ENCODE measurements at regions not wholly inside any gene's neighbourhood (a gene's known extent, or its start where the extent isn't known, plus 50 kb on each side); places are given as distances from the start of the nearest gene placed in this dataset.

- intact Hi-C loops (cut with micrococcal nuclease): no loop called here
- no peak overlapping the region for H2AFZ ChIP-seq (ENCODE audit: insufficient read depth, low read depth, low read length, poor library complexity, severe bottlenecking)
- no peaks in the 10 kb centered on the region for H4K20me1 ChIP-seq (ENCODE audit: insufficient read depth, low read length)
- Mint-ChIP-seq H3K9me3 (peaks cover 0 to 18% (median 0%) of the 10 kb centered on the region in 7 donors), H3K27me3 (ENCODE audit: low read depth in 3 of 3) (no peaks in the 10 kb centered on the region), H3K4me1 (no peaks in the 10 kb centered on the region), H3K36me3 (no peaks in the 10 kb centered on the region), H3K4me3 (no peak overlapping the region), H3K27ac (no peak overlapping the region)
- H3K9ac ChIP-seq (ENCODE audit: insufficient read depth, low read length, poor library complexity, severe bottlenecking): no peak overlapping the region
- TF ChIP-seq CTCF (IDR thresholded peaks at IDR 0.05): no peak
- DNase-seq: no peak
- peaks cover 0 to 4% of the 10 kb centered on the region in 2 donors for H3K9me3 ChIP-seq (replicated peaks in 1 of 2; ENCODE audit: control insufficient read depth in 1 of 2, insufficient read depth in 1 of 2, low read length in 2 of 2)
- H3K4me3 ChIP-seq (replicated peaks in 1 of 3; ENCODE audit: low read depth in 2 of 3, low read length in 3 of 3): no peak overlapping the region
- no peaks in the 10 kb centered on the region for H3K4me1 ChIP-seq (ENCODE audit: control insufficient read depth in 1 of 2, insufficient read depth in 2 of 2, low read length in 2 of 2)
- H3K36me3 ChIP-seq (replicated peaks in 1 of 2; ENCODE audit: control insufficient read depth in 1 of 2, insufficient read depth in 2 of 2, low read length in 2 of 2): no peaks in the 10 kb centered on the region
- H3K27ac ChIP-seq (ENCODE audit: low read depth in 1 of 2, low read length in 2 of 2): no peak overlapping the region
- H3K79me2 ChIP-seq (ENCODE audit: insufficient read depth, low read length): no peaks in the 10 kb centered on the region
- no peak overlapping the region for H3K4me2 ChIP-seq (replicated peaks; ENCODE audit: extremely low read depth, low read length, poor library complexity, severe bottlenecking)
- H3K27me3 ChIP-seq (ENCODE audit: control insufficient read depth in 2 of 2, insufficient read depth in 2 of 2, low read length in 2 of 2): no peaks in the 10 kb centered on the region
Measured at GRCh38 chr4:31539284-31540069, 819.3 kb downstream of the PCDH7 start.

- H3K4me1 Mint-ChIP-seq: no peaks in the 10 kb centered on the region
- Histone ChIP-seq H3K9me3 (replicated peaks in 1 of 2; ENCODE audit: control insufficient read depth in 1 of 2, insufficient read depth in 1 of 2, low read length in 2 of 2) (no peaks in the 10 kb centered on the region), H2AFZ (ENCODE audit: insufficient read depth, low read depth, low read length, poor library complexity, severe bottlenecking) (no peak overlapping the region), H3K27ac (ENCODE audit: low read depth in 1 of 2, low read length in 2 of 2) (no peak overlapping the region), H3K36me3 (replicated peaks in 1 of 2; ENCODE audit: control insufficient read depth in 1 of 2, insufficient read depth in 2 of 2, low read length in 2 of 2) (no peaks in the 10 kb centered on the region), H4K20me1 (ENCODE audit: insufficient read depth, low read length) (no peaks in the 10 kb centered on the region), H3K27me3 (ENCODE audit: control insufficient read depth in 2 of 2, insufficient read depth in 2 of 2, low read length in 2 of 2) (no peaks in the 10 kb centered on the region), H3K4me3 (replicated peaks in 1 of 3; ENCODE audit: low read depth in 2 of 3, low read length in 3 of 3) (no peak overlapping the region), H3K4me1 (ENCODE audit: control insufficient read depth in 1 of 2, insufficient read depth in 2 of 2, low read length in 2 of 2) (no peaks in the 10 kb centered on the region), H3K4me2 (replicated peaks; ENCODE audit: extremely low read depth, low read length, poor library complexity, severe bottlenecking) (no peak overlapping the region), H3K9ac (ENCODE audit: insufficient read depth, low read length, poor library complexity, severe bottlenecking) (no peak overlapping the region), H3K79me2 (ENCODE audit: insufficient read depth, low read length) (no peaks in the 10 kb centered on the region)
- H3K4me3 Mint-ChIP-seq: no peak overlapping the region
- no peak for DNase-seq
- H3K27me3 Mint-ChIP-seq (ENCODE audit: low read depth in 3 of 3): no peaks in the 10 kb centered on the region
- H3K36me3 Mint-ChIP-seq: no peaks in the 10 kb centered on the region
- TF ChIP-seq CTCF (IDR thresholded peaks at IDR 0.05): no peak
- H3K9me3 Mint-ChIP-seq: no peaks in the 10 kb centered on the region
- intact Hi-C loops (cut with micrococcal nuclease): no loop called here
- H3K27ac Mint-ChIP-seq: no peak overlapping the region
Measured at GRCh38 chr4:31545330-31545729, 825.2 kb downstream of the PCDH7 start.
